ENCODE measurements at regions not wholly inside any gene's neighbourhood (a gene's known extent, or its start where the extent isn't known, plus 50 kb on each side); places are given as distances from the start of the nearest gene placed in this dataset.
"Not testable (repeated sequence)": the region's sequence is repeated elsewhere in the genome, so short reads cannot be mapped to it uniquely, and the experiment has no call there.

GRCh38 chr4:169934794-169935429 is 91.3 kb downstream of the MFAP3L start:
- FAIRE-seq = no peak

GRCh38 chr4:169933531-169933930 is 92.7 kb downstream of the MFAP3L start:
- FAIRE-seq = no peak

- no peak for FAIRE-seq
Measured at GRCh38 chr4:169931964-169932363, 94.2 kb downstream of the MFAP3L start.

GRCh38 chr4:169930755-169931154 is 95.4 kb downstream of the MFAP3L start:
- not testable (repeated sequence) for FAIRE-seq

- no peak for FAIRE-seq
Measured at GRCh38 chr4:169927280-169927679, 98.9 kb downstream of the MFAP3L start.

GRCh38 chr4:169925678-169926077 is 100.5 kb downstream of the MFAP3L start:
- FAIRE-seq = no peak

- no peak for FAIRE-seq
Measured at GRCh38 chr4:169922632-169923276, 103.4 kb downstream of the MFAP3L start.

- FAIRE-seq = no peak
Measured at GRCh38 chr4:169921732-169922131, 104.5 kb downstream of the MFAP3L start.

GRCh38 chr4:169921237-169921636 is 105.0 kb downstream of the MFAP3L start:
- no peak for FAIRE-seq

- FAIRE-seq = not testable (repeated sequence)
Measured at GRCh38 chr4:169919194-169920124, 106.7 kb downstream of the MFAP3L start.

GRCh38 chr4:169915545-169915944 is 110.7 kb downstream of the MFAP3L start:
- no peak for FAIRE-seq

- FAIRE-seq = no peak
Measured at GRCh38 chr4:169914866-169915265, 111.3 kb downstream of the MFAP3L start.

GRCh38 chr4:169912996-169913395 is 113.2 kb downstream of the MFAP3L start:
- no peak for FAIRE-seq

- FAIRE-seq = no peak
Measured at GRCh38 chr4:169909897-169910296, 116.3 kb downstream of the MFAP3L start.

- no peak for FAIRE-seq
Measured at GRCh38 chr4:169909479-169909878, 116.7 kb downstream of the MFAP3L start.

GRCh38 chr4:169907705-169908104 is 118.5 kb downstream of the MFAP3L start:
- no peak for FAIRE-seq

GRCh38 chr4:169906821-169907220 is 119.4 kb downstream of the MFAP3L start:
- no peak for FAIRE-seq

GRCh38 chr4:169906104-169906503 is 120.1 kb downstream of the MFAP3L start:
- FAIRE-seq = no peak

- FAIRE-seq = no peak
Measured at GRCh38 chr4:169902658-169903345, 123.4 kb downstream of the MFAP3L start.

- FAIRE-seq = no peak
Measured at GRCh38 chr4:169900241-169900845, 125.9 kb downstream of the MFAP3L start.

GRCh38 chr4:169899295-169899694 is 126.9 kb downstream of the MFAP3L start:
- no peak for FAIRE-seq

GRCh38 chr4:169898095-169898494 is 128.1 kb downstream of the MFAP3L start:
- no peak for FAIRE-seq

- FAIRE-seq = not testable (repeated sequence)
Measured at GRCh38 chr4:169894767-169895166, 131.4 kb downstream of the MFAP3L start.

All from islet of Langerhans (tissue), 1 donor.